ENCODE measurements at regions not wholly inside any gene's neighbourhood (a gene's known extent, or its start where the extent isn't known, plus 50 kb on each side); places are given as distances from the start of the nearest gene placed in this dataset.
"Not testable (repeated sequence)": the region's sequence is repeated elsewhere in the genome, so short reads cannot be mapped to it uniquely, and the experiment has no call there.

GRCh38 chr1:119254067-119254720 lies 113.7 kb upstream of the WARS2 start:
- DNase-seq, result no peak

- DNase-seq, result not testable (repeated sequence)
These were observed 112.5 kb upstream of the HAO2 start for GRCh38 chr1:119256089-119256488.

GRCh38 chr1:119260506-119260905 lies 108.1 kb upstream of the HAO2 start:
- no peak for DNase-seq

- no peak for DNase-seq
These were observed 102.2 kb upstream of the HAO2 start for GRCh38 chr1:119266386-119266785.

- no peak for DNase-seq
These were observed 101.7 kb upstream of the HAO2 start for GRCh38 chr1:119266858-119267257.

- not testable (repeated sequence) for DNase-seq
These were observed 101.3 kb upstream of the HAO2 start for GRCh38 chr1:119267288-119267687.

- no peak for DNase-seq
These were observed 99.7 kb upstream of the HAO2 start for GRCh38 chr1:119268879-119269278.

- DNase-seq, result peak; percentile 40
These were observed 93.1 kb upstream of the HAO2 start for GRCh38 chr1:119275145-119276134.

GRCh38 chr1:119276558-119276957 lies 92.0 kb upstream of the HAO2 start:
- DNase-seq, result no peak

- DNase-seq, result no peak
These were observed 88.9 kb upstream of the HAO2 start for GRCh38 chr1:119279456-119280381.

GRCh38 chr1:119285482-119285881 lies 83.1 kb upstream of the HAO2 start:
- DNase-seq, result no peak

GRCh38 chr1:119286587-119287181 lies 81.9 kb upstream of the HAO2 start:
- peak; percentile 30 for DNase-seq

- DNase-seq, result no peak
These were observed 79.8 kb upstream of the HAO2 start for GRCh38 chr1:119288751-119289150.

- DNase-seq, result no peak
These were observed 78.3 kb upstream of the HAO2 start for GRCh38 chr1:119290297-119290696.

GRCh38 chr1:119291611-119292206 lies 76.9 kb upstream of the HAO2 start:
- DNase-seq, result no peak

GRCh38 chr1:119293797-119294196 lies 74.8 kb upstream of the HAO2 start:
- DNase-seq, result no peak

- DNase-seq, result no peak
These were observed 74.4 kb upstream of the HAO2 start for GRCh38 chr1:119294199-119294598.

- DNase-seq, result no peak
These were observed 73.9 kb upstream of the HAO2 start for GRCh38 chr1:119294722-119295121.

- DNase-seq, result no peak
These were observed 69.8 kb upstream of the HAO2 start for GRCh38 chr1:119298687-119299303.

GRCh38 chr1:119302011-119302410 lies 66.6 kb upstream of the HAO2 start:
- no peak for DNase-seq

GRCh38 chr1:119308130-119308700 lies 60.4 kb upstream of the HAO2 start:
- no peak for DNase-seq
